ENCODE measurements at regions not wholly inside any gene's neighbourhood (a gene's known extent, or its start where the extent isn't known, plus 50 kb on each side); places are given as distances from the start of the nearest gene placed in this dataset.

- H4K20me1 ChIP-seq (ENCODE audit: control insufficient read depth, insufficient read depth, insufficient read length): no peaks in the 10 kb centered on the region
- no peak overlapping the region for H3T11ph ChIP-seq (ENCODE audit: low read length)
- no peak overlapping the region for H3K27ac Mint-ChIP-seq
- H2AK5ac ChIP-seq (ENCODE audit: insufficient read length, low read length): no peak overlapping the region
- H2BK120ac ChIP-seq (ENCODE audit: low read depth, low read length, poor library complexity, severe bottlenecking): no peak overlapping the region
- H3K9me3 ChIP-seq (ENCODE audit: control insufficient read depth, low read depth, low read length): no peaks in the 10 kb centered on the region
- H4K91ac ChIP-seq (ENCODE audit: insufficient read length, low read depth, low read length): no peak overlapping the region
- no peaks in the 10 kb centered on the region for H3K4me1 ChIP-seq (ENCODE audit: insufficient read depth, low read length)
- H2BK12ac ChIP-seq (ENCODE audit: insufficient read length, low read depth, low read length): no peak overlapping the region
- no peak overlapping the region for H4K5ac ChIP-seq (ENCODE audit: insufficient read length, low read depth, low read length)
- H3K23me2 ChIP-seq (ENCODE audit: insufficient read length, low read depth, low read length, poor library complexity, severe bottlenecking): no peaks in the 10 kb centered on the region
- H4K8ac ChIP-seq (replicated peaks; ENCODE audit: insufficient read length, low read depth, low read length): no peak overlapping the region
- no peak for DNase-seq
- TF ChIP-seq, protein P1, sequence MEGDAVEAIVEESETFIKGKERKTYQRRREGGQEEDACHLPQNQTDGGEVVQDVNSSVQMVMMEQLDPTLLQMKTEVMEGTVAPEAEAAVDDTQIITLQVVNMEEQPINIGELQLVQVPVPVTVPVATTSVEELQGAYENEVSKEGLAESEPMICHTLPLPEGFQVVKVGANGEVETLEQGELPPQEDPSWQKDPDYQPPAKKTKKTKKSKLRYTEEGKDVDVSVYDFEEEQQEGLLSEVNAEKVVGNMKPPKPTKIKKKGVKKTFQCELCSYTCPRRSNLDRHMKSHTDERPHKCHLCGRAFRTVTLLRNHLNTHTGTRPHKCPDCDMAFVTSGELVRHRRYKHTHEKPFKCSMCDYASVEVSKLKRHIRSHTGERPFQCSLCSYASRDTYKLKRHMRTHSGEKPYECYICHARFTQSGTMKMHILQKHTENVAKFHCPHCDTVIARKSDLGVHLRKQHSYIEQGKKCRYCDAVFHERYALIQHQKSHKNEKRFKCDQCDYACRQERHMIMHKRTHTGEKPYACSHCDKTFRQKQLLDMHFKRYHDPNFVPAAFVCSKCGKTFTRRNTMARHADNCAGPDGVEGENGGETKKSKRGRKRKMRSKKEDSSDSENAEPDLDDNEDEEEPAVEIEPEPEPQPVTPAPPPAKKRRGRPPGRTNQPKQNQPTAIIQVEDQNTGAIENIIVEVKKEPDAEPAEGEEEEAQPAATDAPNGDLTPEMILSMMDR (conservative IDR thresholded peaks at IDR 0.05): no peak
- H3K23ac ChIP-seq (ENCODE audit: insufficient read length, low read depth, low read length): no peak overlapping the region
- H3K79me2 ChIP-seq (ENCODE audit: insufficient read depth, low read length): no peaks in the 10 kb centered on the region
- H3K4ac ChIP-seq (ENCODE audit: low read depth, low read length): no peak overlapping the region
- no peak overlapping the region for H3K14ac ChIP-seq (ENCODE audit: insufficient read depth, low read length)
- H2AFZ ChIP-seq (ENCODE audit: low read length): no peak overlapping the region
- no peak overlapping the region for H3K56ac ChIP-seq (ENCODE audit: insufficient read length, low read depth, low read length)
- peaks cover 0 to 6% (median 1%) of the 10 kb centered on the region in 3 experiments; a peak in 2 of 7 replicates for H3K36me3 Mint-ChIP-seq (ENCODE audit: insufficient read depth in 1 of 3, low read depth in 3 of 3)
- H2BK20ac ChIP-seq (ENCODE audit: low read depth, low read length, poor library complexity, severe bottlenecking): no peak overlapping the region
- H3K4me3 Mint-ChIP-seq: no peak overlapping the region
- peaks cover 0 to 11% of the 10 kb centered on the region in 2 experiments; a peak in 3 of 5 replicates for H3K9me3 Mint-ChIP-seq
- no peaks in the 10 kb centered on the region for H3K27me3 Mint-ChIP-seq (ENCODE audit: low read depth)
- no peak overlapping the region for H2BK5ac ChIP-seq (ENCODE audit: insufficient read length, low read length)
- no peak overlapping the region for H3K4me2 ChIP-seq (ENCODE audit: insufficient read depth, insufficient read length, low read length)
- peaks cover 0 to 5% of the 10 kb centered on the region in 2 experiments; a peak in 2 of 4 replicates for H3K4me1 Mint-ChIP-seq
- no peaks in the 10 kb centered on the region for H3K27me3 ChIP-seq (ENCODE audit: insufficient read depth, low read length)
- H2BK15ac ChIP-seq (ENCODE audit: low read depth, low read length): no peak overlapping the region
- no peak overlapping the region for H3K9ac ChIP-seq (ENCODE audit: extremely low read depth, insufficient read length, low read length)
- H3K79me1 ChIP-seq (ENCODE audit: insufficient read depth, low read depth, low read length, poor library complexity, severe bottlenecking): no peaks in the 10 kb centered on the region
- H3K18ac ChIP-seq (ENCODE audit: insufficient read length, low read depth, low read length): no peak overlapping the region
- H3K27ac ChIP-seq (ENCODE audit: insufficient read length, low read depth, low read length): no peak overlapping the region
Observed at GRCh38 chr20:12203399-12203798, 285.7 kb downstream of the BTBD3 start.
